ENCODE measurements at regions not wholly inside any gene's neighbourhood (a gene's known extent, or its start where the extent isn't known, plus 50 kb on each side); places are given as distances from the start of the nearest gene placed in this dataset.

DNA sequence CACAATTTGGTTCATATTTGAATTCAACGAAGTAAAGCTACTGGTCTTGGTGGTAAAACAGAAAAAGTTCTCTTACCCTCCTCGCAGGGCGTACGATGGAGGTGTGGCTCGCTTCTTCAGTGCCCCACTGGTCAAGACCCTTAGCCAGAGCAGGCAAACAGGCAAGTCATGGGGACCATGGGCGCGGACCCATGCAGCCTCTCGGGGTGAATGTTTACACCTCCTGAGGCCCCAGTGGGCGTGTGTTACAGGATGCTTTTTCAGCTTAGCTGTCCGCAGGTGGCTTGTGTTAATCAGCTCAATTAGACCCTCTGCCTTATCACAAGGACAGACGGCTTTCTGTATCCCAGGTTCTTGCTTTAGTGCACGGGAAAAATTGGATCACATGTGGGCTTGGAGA lies 991.8 kb downstream of the GBE1 start:
- TF ChIP-seq, protein P1, sequence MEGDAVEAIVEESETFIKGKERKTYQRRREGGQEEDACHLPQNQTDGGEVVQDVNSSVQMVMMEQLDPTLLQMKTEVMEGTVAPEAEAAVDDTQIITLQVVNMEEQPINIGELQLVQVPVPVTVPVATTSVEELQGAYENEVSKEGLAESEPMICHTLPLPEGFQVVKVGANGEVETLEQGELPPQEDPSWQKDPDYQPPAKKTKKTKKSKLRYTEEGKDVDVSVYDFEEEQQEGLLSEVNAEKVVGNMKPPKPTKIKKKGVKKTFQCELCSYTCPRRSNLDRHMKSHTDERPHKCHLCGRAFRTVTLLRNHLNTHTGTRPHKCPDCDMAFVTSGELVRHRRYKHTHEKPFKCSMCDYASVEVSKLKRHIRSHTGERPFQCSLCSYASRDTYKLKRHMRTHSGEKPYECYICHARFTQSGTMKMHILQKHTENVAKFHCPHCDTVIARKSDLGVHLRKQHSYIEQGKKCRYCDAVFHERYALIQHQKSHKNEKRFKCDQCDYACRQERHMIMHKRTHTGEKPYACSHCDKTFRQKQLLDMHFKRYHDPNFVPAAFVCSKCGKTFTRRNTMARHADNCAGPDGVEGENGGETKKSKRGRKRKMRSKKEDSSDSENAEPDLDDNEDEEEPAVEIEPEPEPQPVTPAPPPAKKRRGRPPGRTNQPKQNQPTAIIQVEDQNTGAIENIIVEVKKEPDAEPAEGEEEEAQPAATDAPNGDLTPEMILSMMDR (IDR thresholded peaks at IDR 0.05) = no peak
- no peak for TF ChIP-seq POLR2A (IDR thresholded peaks at IDR 0.05)
